Mesodermal cell (in vitro differentiated cells): ENCODE measurements at regions not wholly inside any gene's neighbourhood (a gene's known extent, or its start where the extent isn't known, plus 50 kb on each side); places are given as distances from the start of the nearest gene placed in this dataset.

Experiments
- H3K27ac ChIP-seq: 2 replicates; pipeline ENCODE4 v1.7.0; 2013; ENCODE audit warnings: mild to moderate bottlenecking, low read depth, low read length, moderate library complexity; ENCODE audit not compliant: severe bottlenecking
- H3K36me3 ChIP-seq: 2 replicates; pipeline ENCODE4 v1.7.1; 2013; ENCODE audit warnings: mild to moderate bottlenecking, low read length, moderate library complexity; ENCODE audit not compliant: control insufficient read depth, insufficient read depth
- H3K4me1 ChIP-seq: one replicate; pipeline ENCODE4 v1.7.1; 2013; ENCODE audit warnings: mild to moderate bottlenecking, low read length; ENCODE audit not compliant: insufficient read depth, control insufficient read depth, poor library complexity, severe bottlenecking
- H3K4me3 ChIP-seq: 2 replicates; pipeline ENCODE4 v1.7.0; 2013; ENCODE audit warnings: low read length, control low read depth, mild to moderate bottlenecking; ENCODE audit not compliant: insufficient read depth, poor library complexity, severe bottlenecking; ENCODE audit errors: extremely low read depth
- H3K9me3 ChIP-seq: 2 replicates; pipeline ENCODE4 v1.7.1; 2013; ENCODE audit warnings: mild to moderate bottlenecking, low read length, moderate library complexity; ENCODE audit not compliant: control insufficient read depth
- WGBS, 2 experiments: methylation state at CpG; one replicate each; pipeline ENCODE4 v1.1.5; 2013; ENCODE audit warnings: missing lambda C conversion rate in 2 of 2; ENCODE audit not compliant: insufficient coverage in 2 of 2; 5-methylcytosine and 5-hydroxymethylcytosine counted together

- H3K36me3 ChIP-seq, result no peaks in the 10 kb centered on the region
- no CpG with 5 or more reads among the region's 1 CpG for WGBS, 2 experiments
- H3K4me1 ChIP-seq, result no peaks in the 10 kb centered on the region
- no peak overlapping the region for H3K4me3 ChIP-seq
- H3K9me3 ChIP-seq, result no peaks in the 10 kb centered on the region
- H3K27ac ChIP-seq, result no peak overlapping the region
These were observed 544.6 kb upstream of the ZEB2 start for GRCh38 chr2:145064511-145064910.

DNA sequence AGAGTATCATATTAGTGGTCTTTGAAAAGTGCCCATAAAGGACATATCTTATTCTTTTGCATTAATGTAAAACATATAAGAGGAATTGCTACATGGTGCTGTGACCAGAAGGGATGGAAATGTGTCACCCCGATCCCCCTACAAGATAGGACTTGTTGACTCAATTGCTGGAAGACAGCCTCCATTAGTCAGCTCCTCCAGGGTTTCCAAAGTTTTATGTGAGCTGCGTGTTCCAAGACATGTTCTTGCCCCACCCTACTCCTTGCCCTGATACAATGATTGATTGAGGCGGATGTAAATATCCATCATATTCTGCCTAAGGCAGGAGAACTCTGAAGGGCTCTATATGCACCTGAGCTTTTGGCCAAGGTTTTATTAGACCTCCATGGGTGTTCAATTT lies 541.0 kb upstream of the ZEB2 start:
- H3K4me1 ChIP-seq, result no peaks in the 10 kb centered on the region
- no peak overlapping the region for H3K27ac ChIP-seq
- no peak overlapping the region for H3K4me3 ChIP-seq
- 94 to 100% methylated on average over 1 to 3 of the region's 3 CpGs for WGBS, 2 experiments
- no peaks in the 10 kb centered on the region for H3K9me3 ChIP-seq
- H3K36me3 ChIP-seq, result no peaks in the 10 kb centered on the region

DNA sequence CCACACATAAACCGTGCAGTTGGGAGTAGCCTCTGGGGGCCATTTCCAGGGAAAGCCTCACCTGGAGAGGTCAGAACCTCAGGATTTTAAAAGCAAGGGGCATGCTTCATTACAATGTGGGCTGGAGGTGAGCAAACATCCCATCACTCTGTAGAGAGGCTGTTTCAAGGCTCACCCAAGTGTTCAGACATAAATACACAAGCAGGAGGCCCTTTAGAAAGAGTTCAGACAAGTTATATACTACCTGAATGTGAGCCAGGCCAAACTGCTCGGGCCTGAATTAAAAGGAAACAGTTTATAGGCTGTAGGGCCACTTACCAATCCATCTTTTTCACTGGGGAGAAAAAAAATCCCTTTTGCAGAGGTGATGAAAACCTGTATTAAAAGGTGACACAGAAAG lies 540.0 kb upstream of the ZEB2 start:
- H3K36me3 ChIP-seq, result no peaks in the 10 kb centered on the region

DNA sequence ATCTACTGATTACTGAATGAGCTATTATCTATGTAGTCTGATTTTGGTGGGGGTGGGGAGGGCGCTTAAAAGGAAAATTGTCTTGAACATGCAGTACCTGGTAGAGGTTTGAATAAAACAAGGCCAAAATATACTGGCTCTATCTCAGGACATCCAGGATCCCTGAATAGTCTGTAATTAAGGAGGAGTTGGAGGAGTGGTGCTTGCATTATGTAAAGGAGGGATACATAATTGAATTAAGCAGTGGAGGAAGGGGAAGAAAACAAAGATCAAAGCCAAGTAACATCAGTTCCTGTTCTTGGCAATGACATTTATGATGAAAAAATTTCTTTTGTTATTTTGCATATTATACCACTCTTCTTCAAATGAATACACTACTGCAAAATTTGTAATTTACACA lies 539.4 kb upstream of the ZEB2 start:
- Histone ChIP-seq H3K27ac (no peak overlapping the region), H3K4me3 (no peak overlapping the region), H3K36me3 (no peaks in the 10 kb centered on the region), H3K9me3 (no peaks in the 10 kb centered on the region), H3K4me1 (no peaks in the 10 kb centered on the region)
- 100% methylated on average over 1 of the region's 1 CpG; no CpG with 5 or more reads in 1 of the 2 experiments for WGBS, 2 experiments

More for the DNA sequence above, 540.0 kb upstream of the ZEB2 start:
- Histone ChIP-seq H3K27ac (no peak overlapping the region), H3K9me3 (no peaks in the 10 kb centered on the region), H3K4me3 (no peak overlapping the region), H3K4me1 (no peaks in the 10 kb centered on the region)
- WGBS, 2 experiments, result 76 to 100% methylated on average over 1 to 2 of the region's 2 CpGs

GRCh38 chr2:145058457-145058856 lies 538.5 kb upstream of the ZEB2 start:
- H3K4me1 ChIP-seq, result no peaks in the 10 kb centered on the region
- H3K27ac ChIP-seq, result no peak overlapping the region
- no CpG with 5 or more reads among the region's 1 CpG for WGBS, 2 experiments
- no peaks in the 10 kb centered on the region for H3K9me3 ChIP-seq
- no peak overlapping the region for H3K4me3 ChIP-seq
- no peaks in the 10 kb centered on the region for H3K36me3 ChIP-seq

DNA sequence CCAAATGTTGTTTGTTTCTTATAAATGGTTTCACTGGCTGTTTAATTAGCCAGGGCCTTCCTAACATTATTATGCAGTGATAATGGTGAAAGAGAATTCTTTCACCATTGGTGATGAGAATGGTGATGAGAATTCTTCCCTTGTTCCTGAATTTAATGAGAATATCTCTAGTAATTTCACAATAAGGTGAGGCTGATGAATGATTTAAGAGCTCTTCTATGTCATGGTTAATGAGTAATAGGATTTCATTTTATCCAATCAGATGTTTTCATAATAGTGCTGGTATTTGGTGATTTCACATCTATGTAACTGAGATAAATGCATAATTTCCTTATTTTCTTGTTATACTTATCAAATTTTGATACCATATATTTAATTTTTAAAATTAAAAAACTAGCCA lies 535.7 kb upstream of the ZEB2 start:
- Histone ChIP-seq H3K36me3 (no peaks in the 10 kb centered on the region), H3K4me1 (no peaks in the 10 kb centered on the region), H3K4me3 (no peak overlapping the region), H3K27ac (no peak overlapping the region), H3K9me3 (no peaks in the 10 kb centered on the region)

- H3K4me3 ChIP-seq, result no peak overlapping the region
- H3K36me3 ChIP-seq, result no peaks in the 10 kb centered on the region
- no CpG with 5 or more reads among the region's 2 CpGs for WGBS, 2 experiments
- no peaks in the 10 kb centered on the region for H3K9me3 ChIP-seq
- no peaks in the 10 kb centered on the region for H3K4me1 ChIP-seq
- no peak overlapping the region for H3K27ac ChIP-seq
These were observed 530.2 kb upstream of the ZEB2 start for GRCh38 chr2:145050134-145050533.

DNA sequence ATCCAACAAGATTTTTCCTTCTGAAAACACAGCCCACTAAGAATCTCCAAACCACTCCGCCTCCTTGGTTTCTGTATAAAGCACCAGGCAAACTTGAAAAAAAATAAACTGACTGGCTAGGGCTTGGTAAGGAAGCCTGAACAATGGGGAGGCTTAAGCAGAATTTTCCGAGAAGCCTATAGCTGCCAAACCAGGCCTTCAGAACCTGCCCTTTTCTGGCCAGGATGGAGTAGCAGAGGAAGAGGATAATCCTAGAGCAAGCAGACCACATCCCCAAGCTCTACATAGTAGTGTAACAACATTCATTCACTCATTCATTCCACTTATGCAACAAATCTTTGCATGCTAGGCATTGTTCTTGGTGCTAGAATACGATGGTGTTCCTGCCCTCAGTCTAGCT lies 529.6 kb upstream of the ZEB2 start:
- no peaks in the 10 kb centered on the region for H3K9me3 ChIP-seq
- WGBS, 2 experiments, result 80 to 82% methylated on average over 1 to 2 of the region's 3 CpGs
- H3K27ac ChIP-seq, result no peak overlapping the region
- H3K4me3 ChIP-seq, result no peak overlapping the region
- no peaks in the 10 kb centered on the region for H3K4me1 ChIP-seq
- H3K36me3 ChIP-seq, result no peaks in the 10 kb centered on the region

DNA sequence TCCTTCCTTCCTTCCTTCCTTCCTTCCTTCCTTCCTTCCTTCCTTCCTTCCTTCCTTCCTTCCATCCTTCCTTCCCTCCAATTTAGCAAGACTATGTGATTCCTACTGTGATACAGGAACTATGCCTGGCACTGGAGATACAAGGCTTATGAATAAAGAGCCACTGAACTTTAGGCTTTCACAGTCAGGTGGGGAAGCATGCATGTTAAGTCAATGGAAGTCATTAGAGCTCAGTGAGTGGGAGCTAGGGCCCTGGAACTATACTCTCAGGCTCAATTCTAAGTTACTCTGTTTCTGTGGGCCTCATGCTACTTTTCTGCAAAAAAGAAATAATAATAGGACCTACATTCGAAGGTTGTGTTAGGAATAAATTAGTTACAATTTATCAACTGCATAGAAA lies 527.6 kb upstream of the ZEB2 start:
- no peaks in the 10 kb centered on the region for H3K4me1 ChIP-seq
- WGBS, 2 experiments, result no CpG with 5 or more reads among the region's 1 CpG
- no peaks in the 10 kb centered on the region for H3K36me3 ChIP-seq
- no peak overlapping the region for H3K4me3 ChIP-seq
- H3K27ac ChIP-seq, result no peak overlapping the region
- H3K9me3 ChIP-seq, result no peaks in the 10 kb centered on the region

DNA sequence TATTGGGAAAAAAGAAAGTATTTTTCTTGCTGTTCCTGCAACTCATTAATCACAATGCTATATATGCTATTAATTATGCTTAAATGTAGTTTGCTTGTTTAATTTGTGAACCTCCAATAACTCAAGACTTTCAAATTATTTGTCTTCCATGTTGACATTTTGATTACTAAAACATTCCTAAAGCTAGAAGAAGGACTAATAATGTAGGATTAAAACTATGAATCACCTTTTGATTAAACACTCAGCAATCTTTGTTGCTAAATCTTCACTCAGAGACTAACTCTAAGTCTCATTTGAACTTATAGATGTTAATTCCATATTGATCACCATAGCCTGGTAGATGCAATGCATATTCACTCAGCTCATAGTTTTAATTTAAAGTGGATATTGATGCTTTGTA lies 524.6 kb upstream of the ZEB2 start:
- no peaks in the 10 kb centered on the region for H3K36me3 ChIP-seq

GRCh38 chr2:145043399-145043834 lies 523.5 kb upstream of the ZEB2 start:
- Histone ChIP-seq H3K27ac (no peak overlapping the region), H3K4me1 (no peaks in the 10 kb centered on the region), H3K9me3 (no peaks in the 10 kb centered on the region), H3K36me3 (no peaks in the 10 kb centered on the region), H3K4me3 (no peak overlapping the region)
- 89 to 93% methylated on average over 6 of the region's 6 CpGs for WGBS, 2 experiments

More for the DNA sequence above, 524.6 kb upstream of the ZEB2 start:
- Histone ChIP-seq H3K4me3 (no peak overlapping the region), H3K4me1 (no peaks in the 10 kb centered on the region), H3K9me3 (no peaks in the 10 kb centered on the region), H3K27ac (no peak overlapping the region)

DNA sequence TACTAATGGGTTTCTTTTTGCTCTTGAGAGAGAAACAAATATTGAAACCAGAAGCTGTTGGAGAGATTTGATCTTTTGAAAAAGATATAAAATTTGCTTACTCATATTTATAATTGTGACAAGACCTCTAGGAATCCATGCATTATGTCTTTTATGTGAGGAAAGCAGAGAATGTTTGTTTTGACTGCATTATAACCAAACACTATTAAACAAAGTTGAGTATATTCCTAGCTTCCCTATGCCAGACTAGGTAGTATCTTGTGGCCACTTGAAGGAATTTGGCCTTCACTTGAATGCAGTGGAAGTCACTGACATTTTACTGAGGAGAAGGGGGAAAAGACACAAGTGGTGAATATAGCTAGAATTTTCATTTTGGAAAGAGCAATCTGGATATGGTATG lies 521.8 kb upstream of the ZEB2 start:
- Histone ChIP-seq H3K9me3 (no peaks in the 10 kb centered on the region), H3K36me3 (no peaks in the 10 kb centered on the region), H3K4me1 (no peaks in the 10 kb centered on the region), H3K27ac (no peak overlapping the region), H3K4me3 (no peak overlapping the region)
